CD14-positive monocyte (primary cell): ENCODE measurements at regions not wholly inside any gene's neighbourhood (a gene's known extent, or its start where the extent isn't known, plus 50 kb on each side); places are given as distances from the start of the nearest gene placed in this dataset.

ENCODE experiments used
- DNase-seq, 3 donors: peaks; one replicate each; pipeline ENCODE4 v3.0.0-alpha.2; 2011 to 2022
- H2AFZ ChIP-seq: 2 replicates; pipeline ENCODE4 v1.6.0; 2012; ENCODE audit warnings: mild to moderate bottlenecking, low read depth, low read length, inconsistent platforms; ENCODE audit not compliant: insufficient read depth, poor library complexity, severe bottlenecking
- H3K27ac ChIP-seq, 2 donors: 1 replicate in 1 of 2; 2 replicates in 1 of 2; pipeline ENCODE4 v1.5.1; 2012 to 2013; ENCODE audit warnings: low read length in 2 of 2, control low read depth in 1 of 2, inconsistent platforms in 1 of 2, low read depth in 1 of 2, mild to moderate bottlenecking in 1 of 2
- H3K27me3 ChIP-seq, 2 donors: one replicate each; pipeline versions ENCODE4 v1.6.0 to v1.6.1; 2011 to 2013; ENCODE audit warnings: low read length in 2 of 2; ENCODE audit not compliant: control insufficient read depth in 2 of 2, insufficient read depth in 2 of 2
- H3K36me3 ChIP-seq, 2 donors: replicated peaks in 1 of 2; 1 replicate in 1 of 2; 2 replicates in 1 of 2; pipeline versions ENCODE4 v1.5.1 to v1.6.1; 2012 to 2013; ENCODE audit warnings: low read length in 2 of 2, control low read depth in 1 of 2, inconsistent platforms in 1 of 2, mild to moderate bottlenecking in 1 of 2; ENCODE audit not compliant: insufficient read depth in 2 of 2, control insufficient read depth in 1 of 2
- H3K4me1 ChIP-seq, 2 donors: 1 replicate in 1 of 2; 2 replicates in 1 of 2; pipeline versions ENCODE4 v1.5.1 to v1.6.1; 2012 to 2013; ENCODE audit warnings: low read length in 2 of 2, control low read depth in 1 of 2, inconsistent platforms in 1 of 2, mild to moderate bottlenecking in 1 of 2, moderate library complexity in 1 of 2; ENCODE audit not compliant: insufficient read depth in 2 of 2, control insufficient read depth in 1 of 2
- H3K4me2 ChIP-seq: replicated peaks from 2 replicates; pipeline ENCODE3; 2012; ENCODE audit warnings: low read length, moderate library complexity, mild to moderate bottlenecking; ENCODE audit not compliant: poor library complexity, severe bottlenecking; ENCODE audit errors: extremely low read depth
- H3K4me3 ChIP-seq, 3 experiments: fragments of 200-600 bp in 1 of 3; sonication (generic) in 1 of 3; replicated peaks in 1 of 3; 1 replicate in 2 of 3; 2 replicates in 1 of 3; pipeline ENCODE4 v1.5.1; 2011 to 2013; ENCODE audit warnings: low read length in 3 of 3, mild to moderate bottlenecking in 3 of 3, control low read depth in 2 of 3, low read depth in 2 of 3, inconsistent platforms in 1 of 3, moderate library complexity in 1 of 3
- H3K79me2 ChIP-seq: 2 replicates; pipeline ENCODE4 v1.6.0; 2012; ENCODE audit warnings: mild to moderate bottlenecking, control low read depth, inconsistent platforms, low read length, moderate library complexity; ENCODE audit not compliant: insufficient read depth
- H3K9ac ChIP-seq: 2 replicates; pipeline ENCODE4 v1.6.0; 2017; ENCODE audit warnings: low read length, mild to moderate bottlenecking; ENCODE audit not compliant: insufficient read depth, poor library complexity, severe bottlenecking
- H3K9me3 ChIP-seq, 2 donors: replicated peaks in 1 of 2; 1 replicate in 1 of 2; 2 replicates in 1 of 2; pipeline versions ENCODE4 v1.5.1 to v1.6.1; 2012 to 2013; ENCODE audit warnings: low read length in 2 of 2, control low read depth in 1 of 2; ENCODE audit not compliant: control insufficient read depth in 1 of 2, insufficient read depth in 1 of 2
- H4K20me1 ChIP-seq: 2 replicates; pipeline ENCODE4 v1.6.0; 2012; ENCODE audit warnings: mild to moderate bottlenecking, low read length, control low read depth, moderate library complexity; ENCODE audit not compliant: insufficient read depth
- H3K27ac Mint-ChIP-seq, 7 donors: one replicate each; pipeline ENCODE4 v1.8.0; 2020; ENCODE audit warnings: mild to moderate bottlenecking in 7 of 7, mixed read lengths in 7 of 7, moderate library complexity in 6 of 7, inconsistent platforms in 2 of 7
- H3K27me3 Mint-ChIP-seq, 3 donors: one replicate each; pipeline ENCODE4 v1.8.0; 2021 to 2022; ENCODE audit warnings: low read depth in 3 of 3, mild to moderate bottlenecking in 3 of 3, mixed read lengths in 3 of 3, moderate library complexity in 3 of 3, inconsistent platforms in 1 of 3
- H3K36me3 Mint-ChIP-seq, 2 donors: one replicate each; pipeline ENCODE4 v1.8.0; 2020; ENCODE audit warnings: mixed read lengths in 2 of 2, inconsistent platforms in 1 of 2, mild to moderate bottlenecking in 1 of 2
- H3K4me1 Mint-ChIP-seq: one replicate; pipeline ENCODE4 v1.8.0; 2020; ENCODE audit warnings: mild to moderate bottlenecking, mixed read lengths
- H3K4me3 Mint-ChIP-seq, 2 donors: one replicate each; pipeline ENCODE4 v1.8.0; 2020; ENCODE audit warnings: mild to moderate bottlenecking in 2 of 2, mixed read lengths in 2 of 2, moderate library complexity in 1 of 2
- H3K9me3 Mint-ChIP-seq, 7 donors: one replicate each; pipeline ENCODE4 v1.8.0; 2020 to 2022; ENCODE audit warnings: mixed read lengths in 7 of 7, mild to moderate bottlenecking in 6 of 7, moderate library complexity in 6 of 7, inconsistent platforms in 2 of 7
- CTCF ChIP-seq: fragments of 200-600 bp; IDR thresholded peaks from one replicate; pipeline ENCODE4 v1.8.0; 2022; ENCODE audit warnings: antibody characterized with exemption, mild to moderate bottlenecking
- WGBS: methylation state at CpG from one replicate; pipeline ENCODE4 v1.1.5; 2013; ENCODE audit warnings: missing lambda C conversion rate; ENCODE audit not compliant: insufficient coverage; 5-methylcytosine and 5-hydroxymethylcytosine counted together
- intact Hi-C, 2 donors: fragments of 100-400 bp; cut with micrococcal nuclease; formaldehyde crosslinking; loops; one replicate each; pipeline versions ENCODE4 v1.15.0 to v1.15.1; 2023

- no peak for TF ChIP-seq CTCF
- Histone ChIP-seq H3K4me1 (no peaks in the 10 kb centered on the region), H3K79me2 (no peaks in the 10 kb centered on the region), H3K4me3 (no peak overlapping the region), H3K9me3 (no peaks in the 10 kb centered on the region), H3K27me3 (no peaks in the 10 kb centered on the region), H3K9ac (no peak overlapping the region), H3K27ac (no peak overlapping the region), H2AFZ (no peak overlapping the region), H4K20me1 (no peaks in the 10 kb centered on the region), H3K36me3 (no peaks in the 10 kb centered on the region), H3K4me2 (no peak overlapping the region)
- Mint-ChIP-seq H3K4me3 (no peak overlapping the region), H3K36me3 (no peaks in the 10 kb centered on the region), H3K4me1 (no peaks in the 10 kb centered on the region), H3K9me3 (peaks cover 0 to 2% (median 0%) of the 10 kb centered on the region in 7 donors), H3K27me3 (peaks cover 0 to 2% (median 0%) of the 10 kb centered on the region in 3 donors), H3K27ac (no peak overlapping the region)
- DNase-seq: no peak
- 100% methylated on average over 1 of the region's 1 CpG for WGBS
- intact Hi-C loops: no loop called here
Observed at GRCh38 chr5:89604342-89604741, 721.4 kb upstream of the MEF2C start.

- Histone ChIP-seq H3K9ac (no peak overlapping the region), H3K27ac (no peak overlapping the region), H3K4me1 (no peaks in the 10 kb centered on the region), H3K9me3 (no peaks in the 10 kb centered on the region), H3K36me3 (no peaks in the 10 kb centered on the region), H3K27me3 (no peaks in the 10 kb centered on the region), H3K4me2 (no peak overlapping the region), H3K79me2 (no peaks in the 10 kb centered on the region), H3K4me3 (no peak overlapping the region), H4K20me1 (no peaks in the 10 kb centered on the region), H2AFZ (no peak overlapping the region)
- Mint-ChIP-seq H3K36me3 (no peaks in the 10 kb centered on the region), H3K27me3 (peaks cover 0 to 2% (median 0%) of the 10 kb centered on the region in 3 donors), H3K4me3 (no peak overlapping the region), H3K4me1 (no peaks in the 10 kb centered on the region), H3K9me3 (peaks cover 0 to 2% (median 0%) of the 10 kb centered on the region in 7 donors), H3K27ac (no peak overlapping the region)
- WGBS: 100% methylated on average over 7 of the region's 12 CpGs
- intact Hi-C loops: no loop called here
- no peak for TF ChIP-seq CTCF
- DNase-seq: no peak
Observed at GRCh38 chr5:89601880-89602279, 718.9 kb upstream of the MEF2C start.
